ENCODE measurements at regions not wholly inside any gene's neighbourhood (a gene's known extent, or its start where the extent isn't known, plus 50 kb on each side); places are given as distances from the start of the nearest gene placed in this dataset.
"Not testable (repeated sequence)": the region's sequence is repeated elsewhere in the genome, so short reads cannot be mapped to it uniquely, and the experiment has no call there.

DNA sequence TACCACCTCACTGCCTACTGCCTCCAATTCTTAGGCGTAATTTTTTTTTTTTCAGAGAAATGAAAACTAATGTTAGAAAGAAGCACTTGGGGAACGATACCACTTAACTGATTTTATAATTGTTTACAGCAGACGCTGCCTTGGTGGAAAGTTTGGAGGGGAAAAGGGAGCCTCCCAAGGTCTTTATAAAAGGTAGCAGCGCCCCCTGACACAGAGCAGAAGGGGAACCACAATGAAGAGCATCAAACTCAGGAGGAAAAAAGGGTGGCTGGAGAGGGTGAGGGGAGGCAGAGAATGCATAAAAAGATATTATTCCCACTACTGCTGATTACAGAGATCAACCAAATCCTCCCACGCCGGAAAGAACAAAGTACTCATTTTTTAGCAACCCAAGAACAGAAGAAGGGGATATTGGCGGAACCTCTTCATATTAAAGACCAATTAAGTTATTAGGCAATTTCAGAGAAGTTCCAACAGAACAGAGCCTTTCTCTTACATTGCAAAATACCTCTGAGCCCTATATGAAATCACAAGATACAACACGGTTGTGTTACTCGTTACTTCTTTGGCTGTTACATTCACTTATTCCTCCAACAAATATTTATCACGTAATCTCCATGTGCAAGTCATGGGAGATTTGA, 135.8 kb downstream of the TEX36 start:
- Mint-ChIP-seq H3K27me3 (no peaks in the 10 kb centered on the region), H3K9me3 (no peaks in the 10 kb centered on the region), H3K36me3 (ENCODE audit: low read depth) (no peaks in the 10 kb centered on the region), H3K4me3 (no peak overlapping the region), H3K27ac (no peak overlapping the region), H3K4me1 (no peaks in the 10 kb centered on the region)
- DNase-seq (no peak), ATAC-seq (no peak)

DNA sequence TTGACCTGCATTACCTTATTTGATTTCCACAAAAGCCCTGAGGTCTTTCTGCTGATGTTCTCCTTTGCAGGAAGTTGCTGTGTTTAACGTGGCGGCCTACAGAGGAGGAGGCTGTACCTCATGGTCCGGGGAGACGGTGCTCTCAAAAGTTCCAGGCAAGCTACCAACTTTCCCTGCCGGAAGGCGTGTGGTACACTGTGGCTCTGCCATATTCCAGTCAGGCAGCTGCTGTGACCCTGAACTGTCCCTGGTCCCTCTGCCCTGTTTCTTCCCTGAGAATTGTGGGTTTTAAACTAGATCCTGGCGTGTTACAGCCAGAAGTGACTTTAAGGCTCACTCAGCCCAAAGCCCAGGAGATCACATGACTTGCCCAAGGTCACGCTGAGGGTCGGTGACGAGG, 139.2 kb downstream of the TEX36 start:
- no peaks in the 10 kb centered on the region for H3K4me1 Mint-ChIP-seq
- no peaks in the 10 kb centered on the region for H3K9me3 Mint-ChIP-seq
- DNase-seq = no peak
- ATAC-seq = no peak
- no peaks in the 10 kb centered on the region for H3K36me3 Mint-ChIP-seq (ENCODE audit: low read depth)
- H3K4me3 Mint-ChIP-seq = no peak overlapping the region
- H3K27ac Mint-ChIP-seq = no peak overlapping the region
- peaks cover 2% of the 10 kb centered on the region for H3K27me3 Mint-ChIP-seq

DNA sequence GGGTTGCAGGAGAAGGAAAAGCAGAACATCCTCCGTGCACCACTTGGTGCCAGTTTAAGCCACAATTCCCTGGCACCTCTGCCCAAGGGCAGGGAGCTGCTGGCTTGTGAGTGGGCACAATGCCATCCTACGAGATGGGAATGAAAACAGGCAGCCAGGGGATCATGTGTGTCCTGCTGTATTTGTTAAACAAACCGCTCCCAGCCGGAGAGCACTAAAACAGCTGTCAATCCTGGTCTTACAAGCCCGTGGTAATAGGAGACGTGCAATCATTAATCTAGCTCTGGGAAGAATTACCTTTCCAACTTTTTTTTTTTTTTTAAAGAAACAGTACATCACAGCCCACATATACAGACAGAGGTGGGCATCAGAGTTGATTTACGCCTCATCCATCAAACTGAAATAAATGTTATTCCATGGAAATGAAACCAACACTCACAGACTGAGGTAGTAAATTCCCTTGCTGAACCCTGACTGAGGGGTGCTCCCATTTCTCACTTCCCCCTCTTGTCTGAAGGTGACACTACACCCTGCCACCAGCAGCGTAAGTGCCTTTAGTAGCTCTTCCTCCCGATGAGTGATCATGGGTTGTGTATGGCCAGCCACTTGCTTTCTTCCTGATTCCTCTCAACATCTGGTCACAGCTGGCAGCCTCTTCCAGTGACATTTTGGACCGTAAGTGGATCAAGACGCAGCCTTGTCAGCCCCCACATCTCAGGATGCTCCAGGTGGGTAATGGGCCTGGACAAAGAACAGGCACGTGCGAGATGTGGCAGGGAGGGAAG, 143.8 kb downstream of the TEX36 start:
- H3K4me1 Mint-ChIP-seq = no peaks in the 10 kb centered on the region
- DNase-seq = no peak
- H3K4me3 Mint-ChIP-seq = no peak overlapping the region
- peaks cover 2% of the 10 kb centered on the region for H3K27me3 Mint-ChIP-seq
- no peaks in the 10 kb centered on the region for H3K9me3 Mint-ChIP-seq
- H3K27ac Mint-ChIP-seq = no peak overlapping the region
- no peak for ATAC-seq
- H3K36me3 Mint-ChIP-seq (ENCODE audit: low read depth) = no peaks in the 10 kb centered on the region

DNA sequence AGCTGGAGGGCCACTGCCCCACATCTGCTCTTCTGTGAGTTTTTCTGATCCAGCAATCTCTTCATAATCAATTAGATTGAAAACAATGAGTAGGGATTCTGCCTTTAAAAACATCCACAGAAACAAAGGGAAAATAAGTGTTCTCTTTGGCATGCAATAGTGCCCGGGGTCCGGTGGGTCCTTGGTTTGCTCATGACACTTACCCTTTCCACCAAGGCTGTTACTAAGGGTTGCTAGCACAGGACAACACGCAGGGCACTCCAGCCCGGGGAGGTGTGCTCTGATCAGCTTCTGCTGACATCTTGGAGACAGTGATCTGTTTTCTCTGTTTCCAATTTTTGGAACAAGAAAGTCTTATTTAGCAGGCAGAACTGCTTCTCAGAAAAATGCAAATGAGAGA, 146.7 kb downstream of the TEX36 start:
- H3K4me3 Mint-ChIP-seq = no peak overlapping the region
- H3K4me1 Mint-ChIP-seq = no peaks in the 10 kb centered on the region
- no peaks in the 10 kb centered on the region for H3K36me3 Mint-ChIP-seq (ENCODE audit: low read depth)
- H3K27me3 Mint-ChIP-seq = peaks cover 2% of the 10 kb centered on the region
- no peak for ATAC-seq
- no peak for DNase-seq
- no peaks in the 10 kb centered on the region for H3K9me3 Mint-ChIP-seq
- no peak overlapping the region for H3K27ac Mint-ChIP-seq

DNA sequence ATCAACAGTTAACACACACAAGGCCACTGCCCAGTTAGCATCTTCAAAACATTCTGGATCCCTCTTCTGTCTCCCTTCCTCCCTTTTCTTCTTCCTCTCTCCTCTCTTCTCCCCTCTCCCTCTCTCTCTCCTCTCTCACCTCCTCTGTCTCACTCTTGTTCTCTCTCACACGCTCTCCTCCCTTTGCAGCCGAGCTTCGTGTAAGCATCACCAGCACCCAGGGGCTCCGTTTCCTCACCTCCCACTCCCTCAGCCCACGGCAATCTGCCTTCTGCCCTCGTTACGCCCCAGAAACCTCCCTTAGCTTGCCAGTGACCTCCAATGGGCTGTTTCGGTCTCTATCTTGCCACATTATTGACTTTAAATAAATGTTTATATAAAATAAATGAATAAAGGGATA, 147.4 kb downstream of the TEX36 start:
- H3K9me3 Mint-ChIP-seq = no peaks in the 10 kb centered on the region
- H3K27ac Mint-ChIP-seq = no peak overlapping the region
- no peaks in the 10 kb centered on the region for H3K36me3 Mint-ChIP-seq (ENCODE audit: low read depth)
- H3K27me3 Mint-ChIP-seq = peaks cover 2% of the 10 kb centered on the region
- ATAC-seq (no peak), DNase-seq (no peak)
- no peak overlapping the region for H3K4me3 Mint-ChIP-seq
- H3K4me1 Mint-ChIP-seq = no peaks in the 10 kb centered on the region

DNA sequence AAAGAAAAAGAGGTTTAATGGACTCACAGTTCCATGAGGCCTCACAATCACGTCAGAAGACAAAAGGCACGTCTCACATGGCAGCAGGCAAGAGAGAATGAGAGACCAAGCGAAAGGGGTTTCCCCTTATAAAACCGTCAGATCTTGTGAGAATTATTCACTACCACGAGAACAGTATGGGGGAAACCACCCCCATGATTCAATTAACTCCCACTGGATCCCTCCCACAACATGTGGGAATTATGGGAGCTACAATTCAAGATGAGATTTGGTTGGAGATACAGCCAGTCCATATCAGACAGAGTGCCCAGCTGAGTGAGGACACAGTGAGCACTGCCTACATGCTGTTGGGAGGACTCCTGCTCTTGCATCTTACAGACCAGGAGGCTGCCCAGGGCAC, 148.4 kb downstream of the TEX36 start:
- no peak overlapping the region for H3K27ac Mint-ChIP-seq
- ATAC-seq = no peak
- H3K27me3 Mint-ChIP-seq = peaks cover 2% of the 10 kb centered on the region
- no peak for DNase-seq
- no peaks in the 10 kb centered on the region for H3K36me3 Mint-ChIP-seq (ENCODE audit: low read depth)
- no peaks in the 10 kb centered on the region for H3K9me3 Mint-ChIP-seq
- H3K4me3 Mint-ChIP-seq = no peak overlapping the region
- H3K4me1 Mint-ChIP-seq = no peaks in the 10 kb centered on the region

DNA sequence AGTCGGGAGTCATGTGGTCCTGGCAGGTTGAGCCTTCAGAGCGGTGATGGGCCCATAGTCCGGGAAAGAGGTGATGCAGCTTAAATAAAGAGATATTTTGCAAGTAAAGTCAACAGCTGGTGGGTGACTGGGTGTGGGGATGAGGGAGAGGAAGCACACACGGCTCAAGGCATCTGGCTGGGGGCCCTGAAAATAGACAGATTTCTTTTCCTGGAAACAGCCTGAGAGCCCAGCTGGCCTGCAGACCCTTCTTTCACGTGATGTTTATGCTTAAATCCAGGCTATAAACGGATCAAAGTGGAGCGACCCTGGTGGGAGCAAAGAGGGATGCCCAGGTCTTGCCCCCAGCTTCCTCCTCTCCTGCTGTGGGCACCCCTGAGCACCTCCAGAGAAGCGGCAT, 149.1 kb downstream of the TEX36 start:
- no peak for ATAC-seq
- no peak overlapping the region for H3K4me3 Mint-ChIP-seq
- no peaks in the 10 kb centered on the region for H3K36me3 Mint-ChIP-seq (ENCODE audit: low read depth)
- H3K4me1 Mint-ChIP-seq = no peaks in the 10 kb centered on the region
- H3K27me3 Mint-ChIP-seq = peaks cover 2% of the 10 kb centered on the region
- H3K9me3 Mint-ChIP-seq = no peaks in the 10 kb centered on the region
- no peak overlapping the region for H3K27ac Mint-ChIP-seq
- DNase-seq = no peak

DNA sequence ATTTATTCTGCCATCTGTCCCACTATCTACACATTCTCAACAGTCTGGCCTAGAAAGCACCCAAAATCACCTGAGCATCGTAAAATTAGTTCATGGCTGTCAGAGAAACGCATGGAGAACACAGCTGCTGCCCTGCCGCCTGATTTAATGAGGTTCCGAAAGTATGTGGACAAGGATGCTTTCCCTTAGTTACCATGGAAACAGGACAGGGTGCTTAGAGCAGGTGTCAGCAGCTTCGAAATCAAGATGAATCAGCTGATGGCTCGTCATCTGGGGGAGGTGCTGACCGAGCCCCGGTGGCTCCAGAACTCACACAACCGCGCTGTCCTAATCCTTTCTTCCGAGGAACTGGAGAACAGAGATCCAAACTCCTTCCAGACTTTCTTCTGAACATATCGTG, 151.5 kb downstream of the TEX36 start:
- Mint-ChIP-seq H3K4me3 (no peak overlapping the region), H3K27me3 (peaks cover 2% of the 10 kb centered on the region), H3K27ac (no peak overlapping the region), H3K36me3 (ENCODE audit: low read depth) (no peaks in the 10 kb centered on the region), H3K9me3 (no peaks in the 10 kb centered on the region), H3K4me1 (no peaks in the 10 kb centered on the region)
- no peak for DNase-seq
- no peak for ATAC-seq

DNA sequence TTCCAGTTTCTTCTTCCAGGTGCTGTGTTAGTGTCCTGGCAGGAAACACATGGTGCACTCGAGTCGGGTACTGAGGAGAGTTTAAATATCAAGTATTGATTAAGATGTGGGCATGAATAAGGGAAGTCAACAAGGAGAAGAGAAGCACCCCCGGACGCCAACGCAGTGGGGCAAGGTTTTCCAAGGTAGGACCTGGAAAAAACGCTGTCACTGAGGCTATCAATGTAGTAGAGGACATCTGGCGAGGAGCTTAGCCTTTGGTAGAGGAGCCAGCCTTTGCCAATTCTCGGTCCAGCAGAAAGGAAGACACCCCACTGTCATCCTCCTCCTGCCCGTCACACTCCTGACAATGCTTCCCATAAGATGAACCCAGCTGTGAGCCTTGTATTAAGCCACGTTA, 159.6 kb downstream of the TEX36 start:
- Mint-ChIP-seq H3K4me3 (no peak overlapping the region), H3K36me3 (ENCODE audit: low read depth) (no peaks in the 10 kb centered on the region), H3K27ac (no peak overlapping the region), H3K27me3 (peaks cover 4% of the 10 kb centered on the region), H3K9me3 (no peaks in the 10 kb centered on the region), H3K4me1 (no peaks in the 10 kb centered on the region)
- DNase-seq (no peak), ATAC-seq (no peak)

DNA sequence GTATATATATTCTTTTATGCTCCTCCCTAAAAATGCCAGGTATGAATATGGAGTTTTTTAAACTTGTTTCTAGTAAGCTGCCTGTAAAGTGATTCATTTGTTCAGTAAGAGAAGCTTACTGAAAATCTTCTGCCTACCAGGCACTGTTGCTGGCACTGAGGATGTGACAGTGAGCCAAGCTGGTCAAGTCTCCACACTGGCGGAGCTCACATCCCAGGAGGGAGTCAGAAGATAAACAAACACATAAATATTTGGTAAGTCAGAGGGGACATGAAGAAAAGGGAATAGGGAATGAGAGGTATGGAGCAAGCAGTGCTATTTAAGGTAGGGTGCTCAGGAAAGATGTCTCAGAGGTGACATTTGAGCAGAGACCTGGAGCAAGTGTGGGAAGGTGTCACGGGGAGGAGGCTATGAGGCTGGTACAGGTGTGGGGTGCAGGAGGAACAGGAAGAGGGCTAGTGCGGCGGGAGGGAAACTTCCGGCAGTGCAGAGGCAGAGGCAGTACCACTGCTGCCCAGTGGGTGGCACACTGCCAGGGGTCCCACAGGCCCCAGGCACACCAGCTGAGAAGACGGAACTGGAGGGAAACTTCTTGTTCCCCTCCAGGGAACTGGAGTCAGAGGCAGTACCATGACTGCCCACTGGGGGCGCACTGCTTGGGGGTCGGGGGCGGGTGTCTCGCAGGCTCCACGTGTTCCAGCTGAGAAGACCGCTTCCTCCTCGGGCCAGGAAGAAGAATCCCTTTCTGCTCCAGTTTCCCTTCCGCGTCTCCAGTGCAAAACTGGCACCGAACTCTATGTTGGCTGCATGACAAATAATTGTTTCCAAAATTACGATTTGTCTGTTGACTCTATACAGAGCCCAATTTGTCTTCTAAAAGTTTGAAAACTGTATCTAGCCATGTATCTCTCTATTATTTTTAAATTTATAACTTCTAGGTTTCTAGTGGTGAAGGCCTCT, 161.0 kb downstream of the TEX36 start:
- Mint-ChIP-seq H3K9me3 (no peaks in the 10 kb centered on the region), H3K36me3 (ENCODE audit: low read depth) (no peaks in the 10 kb centered on the region), H3K27ac (no peak overlapping the region), H3K4me3 (no peak overlapping the region), H3K27me3 (peaks cover 4% of the 10 kb centered on the region), H3K4me1 (no peaks in the 10 kb centered on the region)
- peak; percentile 36 for ATAC-seq
- DNase-seq = peak; percentile 34

DNA sequence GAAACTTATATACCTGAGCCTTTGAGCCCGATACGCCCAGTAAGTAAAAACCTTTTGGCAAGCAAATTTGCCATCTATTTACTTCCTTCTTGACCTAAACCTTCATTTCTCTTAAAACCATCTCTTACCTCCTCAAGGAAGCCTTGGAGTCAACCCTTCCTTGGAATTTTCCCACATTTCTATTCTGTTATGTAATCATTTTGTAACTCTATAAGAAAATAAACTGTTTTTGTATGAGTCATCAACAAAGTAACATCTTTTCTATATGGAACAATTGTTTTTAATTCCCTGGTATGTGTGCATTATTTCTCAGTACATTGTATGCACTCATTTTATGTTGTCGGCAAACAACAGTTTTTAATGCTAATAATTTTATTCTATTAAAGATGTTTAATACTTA, 162.0 kb downstream of the TEX36 start:
- Mint-ChIP-seq H3K4me1 (no peaks in the 10 kb centered on the region), H3K27ac (no peak overlapping the region), H3K36me3 (ENCODE audit: low read depth) (no peaks in the 10 kb centered on the region), H3K9me3 (no peaks in the 10 kb centered on the region), H3K4me3 (no peak overlapping the region), H3K27me3 (peaks cover 4% of the 10 kb centered on the region)
- no peak for DNase-seq
- no peak for ATAC-seq

DNA sequence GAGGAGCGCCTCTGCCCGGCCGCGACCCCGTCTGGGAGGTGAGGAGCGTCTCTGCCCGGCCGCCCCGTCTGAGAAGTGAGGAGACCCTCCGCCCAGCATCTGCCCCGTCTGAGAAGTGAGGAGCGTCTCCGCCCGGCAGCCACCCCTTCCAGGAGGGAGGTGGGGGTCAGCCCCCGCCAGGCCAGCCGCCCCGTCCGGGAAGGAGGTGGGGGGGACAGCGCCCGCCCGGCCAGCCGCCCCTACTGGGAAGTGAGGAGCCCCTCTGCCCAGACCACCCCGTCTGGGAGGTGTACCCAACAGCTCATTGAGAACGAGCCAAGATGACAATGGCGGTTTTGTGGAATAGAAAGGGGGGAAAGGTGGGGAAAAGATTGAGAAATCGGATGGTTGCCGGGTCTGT, 164.6 kb downstream of the TEX36 start:
- not testable (repeated sequence) for H3K4me3 Mint-ChIP-seq; DNase-seq; H3K9me3 Mint-ChIP-seq; ATAC-seq; H3K36me3 Mint-ChIP-seq (ENCODE audit: low read depth); H3K27me3 Mint-ChIP-seq; H3K27ac Mint-ChIP-seq; H3K4me1 Mint-ChIP-seq

DNA sequence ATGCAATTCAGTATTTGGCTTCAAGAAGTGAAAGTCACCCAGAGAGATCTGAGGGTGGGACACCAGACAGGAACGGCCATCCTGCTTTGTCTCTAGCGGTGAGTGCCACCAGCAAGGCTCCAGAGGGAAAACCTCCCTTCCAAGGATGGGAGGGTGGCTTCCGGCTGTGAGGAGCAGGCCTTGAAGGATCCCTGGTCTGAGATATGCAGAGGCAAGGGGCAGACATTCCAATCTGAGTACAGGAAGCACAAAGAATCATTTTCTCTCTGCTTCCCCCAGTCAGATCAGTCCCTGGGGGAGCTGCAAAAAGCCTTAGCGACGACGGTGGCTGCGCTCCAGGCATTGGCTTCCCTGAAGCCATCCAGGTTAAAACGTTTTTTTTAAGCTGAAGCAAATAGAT, 167.4 kb downstream of the TEX36 start:
- Mint-ChIP-seq H3K4me3 (no peak overlapping the region), H3K27ac (no peak overlapping the region), H3K9me3 (no peaks in the 10 kb centered on the region), H3K27me3 (peaks cover 2% of the 10 kb centered on the region), H3K36me3 (ENCODE audit: low read depth) (no peaks in the 10 kb centered on the region), H3K4me1 (no peaks in the 10 kb centered on the region)
- DNase-seq (no peak), ATAC-seq (no peak)

DNA sequence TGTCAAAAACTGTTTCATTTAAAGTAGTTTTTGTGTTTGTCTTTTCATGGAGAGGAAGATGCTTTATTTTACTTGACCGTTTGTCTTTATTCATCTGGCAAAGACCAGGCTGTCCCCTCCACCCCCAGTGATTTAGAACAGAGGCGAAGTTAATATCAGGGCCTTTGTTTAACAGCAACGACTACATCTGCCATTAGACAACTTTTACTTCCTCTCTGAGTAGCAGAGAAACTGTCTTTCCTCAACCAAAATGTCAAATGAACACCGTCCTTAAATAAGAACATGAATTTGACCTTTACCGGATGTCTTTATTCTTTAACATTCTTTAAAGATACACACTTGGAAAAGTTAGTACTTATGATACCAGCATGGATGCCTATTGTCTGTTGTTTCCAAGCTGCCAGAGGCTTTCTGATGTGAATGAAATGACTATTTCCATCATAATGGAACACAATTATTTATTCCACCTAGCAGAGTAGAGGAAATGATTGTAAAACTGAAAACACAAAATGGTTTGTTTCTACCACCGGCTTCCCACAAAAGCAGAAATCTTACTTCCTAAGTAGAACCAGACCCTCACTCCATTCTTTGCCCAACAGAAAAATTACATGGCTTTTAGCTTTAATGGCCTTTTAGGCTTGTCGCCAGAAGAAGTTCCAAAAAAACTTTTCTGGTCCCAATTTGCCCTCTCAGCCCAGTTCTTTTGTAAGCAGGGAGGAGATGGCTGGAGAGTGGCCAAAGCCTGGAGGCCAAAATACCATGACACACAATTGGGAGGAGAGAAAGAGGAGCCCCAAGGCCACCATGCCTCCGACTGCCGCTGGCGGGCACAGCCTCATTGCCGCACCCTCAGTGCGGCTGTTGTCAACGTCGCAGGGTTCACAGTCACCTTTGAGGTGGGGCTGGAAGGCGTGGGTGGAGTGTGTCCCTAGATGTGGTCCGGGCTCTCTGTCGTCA, 168.5 kb downstream of the TEX36 start:
- DNase-seq (no peak), ATAC-seq (no peak)
- no peaks in the 10 kb centered on the region for H3K36me3 Mint-ChIP-seq (ENCODE audit: low read depth)
- H3K4me3 Mint-ChIP-seq = no peak overlapping the region
- no peaks in the 10 kb centered on the region for H3K4me1 Mint-ChIP-seq
- no peak overlapping the region for H3K27ac Mint-ChIP-seq
- no peaks in the 10 kb centered on the region for H3K9me3 Mint-ChIP-seq
- H3K27me3 Mint-ChIP-seq = peaks cover 2% of the 10 kb centered on the region
